H1 (cell line): ENCODE measurements at regions not wholly inside any gene's neighbourhood (a gene's known extent, or its start where the extent isn't known, plus 50 kb on each side); places are given as distances from the start of the nearest gene placed in this dataset.

Source experiments
- CTCF ChIA-PET: fragments of 300-600 bp; sonication (Branson Sonifier 250); formaldehyde crosslinking; loops from one replicate; lab custom pipeline; 2021; ENCODE audit not compliant: partially characterized antibody; lab: Charles Lee
- POLR2A ChIA-PET: fragments of 300-600 bp; sonication (Branson Sonifier 250); formaldehyde crosslinking; loops from one replicate; lab custom pipeline; 2021; ENCODE audit warnings: inconsistent platforms; ENCODE audit not compliant: partially characterized antibody; lab: Charles Lee
- DNase-seq, 2 experiments: peaks; one replicate each; pipeline versions ENCODE4 v3.0.0 to v3.0.0-alpha.2; 2010 to 2022; ENCODE audit warnings: low spot score in 2 of 2, low read depth in 1 of 2, mixed read lengths in 1 of 2
- FAIRE-seq: peaks from 2 replicates; lab custom pipeline; 2011; peaks lifted over from hg19 to GRCh38; lab: Jason Lieb, UNC
- H2AFZ ChIP-seq: 2 replicates; pipeline ENCODE4 v1.8.1; 2012; ENCODE audit warnings: low read length, inconsistent platforms
- H2AK5ac ChIP-seq: 2 replicates; pipeline ENCODE4 v1.6.1; 2013; ENCODE audit warnings: low read depth, low read length
- H2BK120ac ChIP-seq: replicated peaks from 2 replicates; pipeline ENCODE3; 2013; ENCODE audit warnings: low read depth, low read length, inconsistent platforms
- H2BK12ac ChIP-seq: 2 replicates; pipeline ENCODE4 v1.6.1; 2013; ENCODE audit warnings: low read depth, low read length
- H2BK15ac ChIP-seq: 2 replicates; pipeline ENCODE4 v1.6.1; 2013; ENCODE audit warnings: low read length
- H2BK20ac ChIP-seq: 2 replicates; pipeline ENCODE4 v1.6.1; 2013; ENCODE audit warnings: low read length
- H2BK5ac ChIP-seq: 2 replicates; pipeline ENCODE4 v1.6.1; 2013; ENCODE audit warnings: low read depth, low read length
- H3K14ac ChIP-seq: 2 replicates; pipeline ENCODE4 v1.6.1; 2013; ENCODE audit warnings: inconsistent platforms; ENCODE audit not compliant: insufficient read length
- H3K18ac ChIP-seq: 2 replicates; pipeline ENCODE4 v1.6.1; 2013; ENCODE audit warnings: low read length; ENCODE audit errors: extremely low read depth
- H3K23ac ChIP-seq: 2 replicates; pipeline ENCODE4 v1.6.1; 2013; ENCODE audit warnings: inconsistent platforms; ENCODE audit not compliant: insufficient read length
- H3K23me2 ChIP-seq: 2 replicates; pipeline ENCODE4 v1.6.1; 2013; ENCODE audit warnings: low read depth, low read length
- H3K27ac ChIP-seq: 2 replicates; pipeline ENCODE4 v1.6.1; 2011; ENCODE audit warnings: low read depth, low read length, inconsistent platforms
- H3K27me3 ChIP-seq, 4 experiments: replicated peaks in 1 of 4; 1 replicate in 1 of 4; 2 replicates in 3 of 4; pipeline versions ENCODE4 v1.6.1 to v1.8.1; 2011 to 2013; ENCODE audit warnings: low read length in 3 of 4, mild to moderate bottlenecking in 3 of 4, inconsistent platforms in 2 of 4, mixed read lengths in 2 of 4, moderate library complexity in 1 of 4; ENCODE audit not compliant: control insufficient read depth in 3 of 4, insufficient read depth in 3 of 4; ENCODE audit errors: extremely low read depth in 1 of 4
- H3K36me3 ChIP-seq, 4 experiments: 2 replicates each; pipeline versions ENCODE4 v1.6.1 to v1.8.1; 2011 to 2013; ENCODE audit warnings: mild to moderate bottlenecking in 4 of 4, low read length in 3 of 4, moderate library complexity in 2 of 4, control low read depth in 1 of 4, inconsistent platforms in 1 of 4; ENCODE audit not compliant: insufficient read depth in 4 of 4, control insufficient read depth in 2 of 4
- H3K4ac ChIP-seq: replicated peaks from 2 replicates; pipeline ENCODE3; 2013; ENCODE audit warnings: low read length, low read depth, mixed read lengths, inconsistent platforms; ENCODE audit not compliant: insufficient read length
- H3K4me1 ChIP-seq, 4 experiments: replicated peaks in 1 of 4; 1 replicate in 1 of 4; 2 replicates in 3 of 4; pipeline versions ENCODE4 v1.6.1 to v1.8.1; 2011 to 2013; ENCODE audit warnings: low read length in 3 of 4, inconsistent platforms in 2 of 4, mixed read lengths in 1 of 4; ENCODE audit not compliant: insufficient read depth in 4 of 4, control insufficient read depth in 3 of 4
- H3K4me2 ChIP-seq, 2 experiments: 2 replicates each; pipeline versions ENCODE4 v1.6.1 to v1.8.1; 2011 to 2013; ENCODE audit warnings: low read depth in 2 of 2, low read length in 2 of 2, control low read depth in 1 of 2, inconsistent platforms in 1 of 2, mild to moderate bottlenecking in 1 of 2; ENCODE audit not compliant: insufficient read depth in 1 of 2
- H3K4me3 ChIP-seq, 4 experiments: fragments of 200-600, 300-600 bp in 1 of 4; sonication (generic), shearing (Covaris generic), sonication (Bioruptor Twin) in 1 of 4; 2 replicates each; pipeline versions ENCODE4 v1.5.1 to v1.8.1; 2011 to 2016; ENCODE audit warnings: low read length in 4 of 4, low read depth in 3 of 4, control low read depth in 2 of 4, inconsistent platforms in 2 of 4, mild to moderate bottlenecking in 2 of 4, mixed read lengths in 1 of 4, moderate library complexity in 1 of 4; ENCODE audit not compliant: insufficient read depth in 2 of 4; ENCODE audit errors: extremely low read depth in 1 of 4
- H3K56ac ChIP-seq: replicated peaks from 2 replicates; pipeline ENCODE3; 2013; ENCODE audit warnings: low read depth, mild to moderate bottlenecking, mixed read lengths, low read length, inconsistent platforms; ENCODE audit not compliant: insufficient read length
- H3K79me1 ChIP-seq: 2 replicates; pipeline ENCODE4 v1.6.1; 2013; ENCODE audit warnings: low read depth, low read length, control low read depth
- H3K79me2 ChIP-seq, 2 experiments: 2 replicates each; pipeline versions ENCODE4 v1.6.1 to v1.8.1; 2012 to 2013; ENCODE audit warnings: low read length in 2 of 2, mild to moderate bottlenecking in 2 of 2, inconsistent platforms in 1 of 2; ENCODE audit not compliant: insufficient read depth in 2 of 2, control insufficient read depth in 1 of 2
- H3K9ac ChIP-seq, 4 experiments: replicated peaks in 1 of 4; 1 replicate in 1 of 4; 2 replicates in 3 of 4; pipeline versions ENCODE4 v1.6.1 to v1.8.1; 2011 to 2013; ENCODE audit warnings: low read depth in 3 of 4, low read length in 3 of 4, control low read depth in 2 of 4, mild to moderate bottlenecking in 2 of 4, moderate library complexity in 2 of 4, inconsistent platforms in 1 of 4; ENCODE audit errors: extremely low read depth in 1 of 4
- H3K9me3 ChIP-seq, 2 experiments: 2 replicates each; pipeline versions ENCODE4 v1.6.1 to v1.8.1; 2012 to 2013; ENCODE audit warnings: mild to moderate bottlenecking in 2 of 2, moderate library complexity in 2 of 2, control low read depth in 1 of 2, inconsistent platforms in 1 of 2, low read depth in 1 of 2, low read length in 1 of 2, mixed read lengths in 1 of 2; ENCODE audit not compliant: insufficient read depth in 2 of 2
- H4K20me1 ChIP-seq, 2 experiments: replicated peaks in 1 of 2; 2 replicates each; pipeline versions ENCODE3 to v1.8.1; 2011 to 2013; ENCODE audit warnings: inconsistent platforms in 2 of 2, low read length in 2 of 2, mild to moderate bottlenecking in 1 of 2; ENCODE audit not compliant: insufficient read depth in 2 of 2, control insufficient read depth in 1 of 2
- H4K5ac ChIP-seq: 2 replicates; pipeline ENCODE4 v1.6.1; 2013; ENCODE audit warnings: low read length, low read depth, mixed read lengths, inconsistent platforms; ENCODE audit not compliant: insufficient read length
- H4K8ac ChIP-seq: 2 replicates; pipeline ENCODE4 v1.8.0; 2013; ENCODE audit warnings: mild to moderate bottlenecking, moderate library complexity, low read length, inconsistent platforms; ENCODE audit not compliant: insufficient read depth; ENCODE audit errors: extremely low read depth
- H4K91ac ChIP-seq: replicated peaks from 2 replicates; pipeline ENCODE3; 2013; ENCODE audit warnings: low read length, mixed read lengths, inconsistent platforms; ENCODE audit not compliant: insufficient read length
- ATF2 ChIP-seq: IDR thresholded peaks from 2 replicates; pipeline ENCODE4 v1.6.1; 2012; ENCODE audit warnings: low read length, inconsistent platforms
- BACH1 ChIP-seq: IDR thresholded peaks from 2 replicates; pipeline ENCODE4 v1.6.1; 2012; ENCODE audit warnings: low read length, improper control_type of control experiment
- CTCF ChIP-seq, 3 experiments: IDR thresholded peaks; 1 replicate in 2 of 3; 2 replicates in 1 of 3; pipeline versions ENCODE4 v1.5.1 to v1.6.1; 2011; ENCODE audit warnings: low read length in 3 of 3, mild to moderate bottlenecking in 3 of 3, inconsistent platforms in 2 of 3, low read depth in 1 of 3, moderate library complexity in 1 of 3; ENCODE audit not compliant: insufficient read depth in 1 of 3; ENCODE audit errors: control extremely low read depth in 1 of 3
- EZH2 ChIP-seq: fragments of 200-600 bp; sonication (generic); IDR thresholded peaks from 2 replicates; pipeline ENCODE4 v1.7.1; 2012; ENCODE audit warnings: low read depth, mild to moderate bottlenecking, moderate library complexity, low read length, inconsistent platforms; ENCODE audit not compliant: severe bottlenecking
- HDAC6 ChIP-seq: IDR thresholded peaks from one replicate; pipeline ENCODE4 v1.7.1; 2012; ENCODE audit warnings: low read depth, mild to moderate bottlenecking, inconsistent platforms, low read length, moderate library complexity
- JUN ChIP-seq: IDR thresholded peaks from 2 replicates; pipeline ENCODE4 v1.6.1; 2011; ENCODE audit warnings: low read depth, mild to moderate bottlenecking, improper control_type of control experiment, low read length
- JUND ChIP-seq: IDR thresholded peaks from 2 replicates; pipeline ENCODE4 v1.6.1; 2011; ENCODE audit warnings: mild to moderate bottlenecking, improper control_type of control experiment, low read length
- SUZ12 ChIP-seq: fragments of 200-600 bp; sonication (generic); IDR thresholded peaks from 2 replicates; pipeline ENCODE4 v1.6.1; 2012; ENCODE audit warnings: mild to moderate bottlenecking, inconsistent platforms, low read length, moderate library complexity, mixed read lengths
- YY1 ChIP-seq: IDR thresholded peaks from 2 replicates; pipeline ENCODE4 v1.6.1; 2011; ENCODE audit warnings: low read depth, mild to moderate bottlenecking, low read length
- WGBS, 2 experiments: shearing (Covaris generic) in 1 of 2; methylation state at CpG; one replicate each; pipeline versions ENCODE4 v1.1.6 to v1.1.7; 2013 to 2015; ENCODE audit warnings: low lambda C conversion rate in 2 of 2, mixed read lengths in 2 of 2, inconsistent platforms in 1 of 2, low coverage in 1 of 2, missing lambda C conversion rate in 1 of 2; ENCODE audit not compliant: insufficient replicate concordance in 2 of 2, insufficient coverage in 1 of 2, insufficient read length in 1 of 2; ENCODE audit errors: extremely low coverage in 1 of 2, missing lambda C conversion rate in 1 of 2; 5-methylcytosine and 5-hydroxymethylcytosine counted together

- no peak overlapping the region for H4K91ac ChIP-seq
- 86% methylated on average over 1 of the region's 1 CpG; no CpG with 5 or more reads in 1 of the 2 experiments for WGBS, 2 experiments
- no peak overlapping the region for H3K4me2 ChIP-seq
- no peak overlapping the region for H2BK5ac ChIP-seq
- no peak overlapping the region for H3K4ac ChIP-seq
- ChIA-PET CTCF (interaction anchor here (1.4 to 2.2 kb wide), 3 partner anchors 9 to 40 kb away, joined by 3 to 7 read pairs (median 7); no protein-coding TSS in a partner anchor), POLR2A (no interaction called here)
- H3K79me2 ChIP-seq = no peaks in the 10 kb centered on the region
- H3K18ac ChIP-seq = no peak overlapping the region
- no peaks in the 10 kb centered on the region for H3K9me3 ChIP-seq
- H2AFZ ChIP-seq = no peak overlapping the region
- H2BK20ac ChIP-seq = no peak overlapping the region
- peaks cover 0 to 2% (median 0%) of the 10 kb centered on the region in 4 experiments; a peak in 2 of 7 replicates for H3K4me1 ChIP-seq
- no peak overlapping the region for H2BK15ac ChIP-seq
- H4K5ac ChIP-seq = no peak overlapping the region
- H3K79me1 ChIP-seq = no peaks in the 10 kb centered on the region
- H2BK12ac ChIP-seq = no peak overlapping the region
- H3K36me3 ChIP-seq = no peaks in the 10 kb centered on the region
- no peak overlapping the region for H3K27ac ChIP-seq
- H3K14ac ChIP-seq = no peak overlapping the region
- no peak for DNase-seq
- no peak overlapping the region for H3K56ac ChIP-seq
- no peak for FAIRE-seq
- no peak overlapping the region for H4K8ac ChIP-seq
- H4K20me1 ChIP-seq = no peaks in the 10 kb centered on the region
- no peak overlapping the region for H2BK120ac ChIP-seq
- no peak overlapping the region for H3K4me3 ChIP-seq
- H2AK5ac ChIP-seq = no peak overlapping the region
- no peak overlapping the region for H3K9ac ChIP-seq
- no peaks in the 10 kb centered on the region for H3K23me2 ChIP-seq
- H3K27me3 ChIP-seq = peaks cover 0 to 1% (median 0%) of the 10 kb centered on the region in 4 experiments; a peak in 1 of 7 replicates
- no peak overlapping the region for H3K23ac ChIP-seq
- TF ChIP-seq ATF2 = no peak
- TF ChIP-seq EZH2 = no peak
- no peak for TF ChIP-seq JUND
- TF ChIP-seq HDAC6 = no peak
- no peak for TF ChIP-seq BACH1
- TF ChIP-seq YY1 = no peak
- TF ChIP-seq CTCF (IDR thresholded peaks at IDR 0.05; ENCODE audit: control extremely low read depth in 1 of 3, insufficient read depth in 1 of 3, low read depth in 1 of 3, low read length in 3 of 3) = no peak
- no peak for TF ChIP-seq SUZ12
- TF ChIP-seq JUN = no peak
These were observed 730.2 kb upstream of the RBFOX1 start for GRCh38 chr16:6602405-6602804.
